PC-9 (cell line): ENCODE measurements at regions not wholly inside any gene's neighbourhood (a gene's known extent, or its start where the extent isn't known, plus 50 kb on each side); places are given as distances from the start of the nearest gene placed in this dataset.

Source experiments
- EZH2 ChIP-seq: fragments of 200-600 bp; sonication (generic); IDR thresholded peaks from 2 replicates; pipeline ENCODE4 v1.8.0; 2017; ENCODE audit warnings: antibody characterized with exemption, low read depth
- TF ChIP-seq, protein P1 (sequence below): fragments of 200-600 bp; sonication (generic); conservative IDR thresholded peaks from 2 replicates; pipeline ENCODE4 v1.6.1; 2017; ENCODE audit warnings: mixed run types, antibody characterized with exemption, mild to moderate bottlenecking, moderate library complexity

DNA sequence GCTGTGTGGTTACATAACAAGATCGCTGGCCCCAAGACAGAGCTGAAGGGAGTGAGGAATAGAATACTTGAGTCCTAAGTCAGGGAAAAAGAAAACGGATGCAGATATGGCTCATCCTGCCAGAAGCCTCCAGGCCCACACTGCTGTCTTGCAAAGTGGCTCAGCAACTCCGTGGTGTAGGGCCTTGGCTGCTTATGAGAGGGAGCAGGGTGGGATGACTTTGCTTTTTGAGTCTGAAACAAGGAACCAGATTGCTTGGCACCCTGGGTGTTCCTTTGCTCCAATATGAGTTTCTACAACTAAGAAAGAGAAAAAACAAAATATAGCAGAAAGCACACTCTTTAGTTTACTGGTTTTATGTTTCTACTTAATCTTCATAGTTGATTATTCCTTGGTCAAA lies 193.8 kb upstream of the WDR11 start:
- TF ChIP-seq, protein P1, sequence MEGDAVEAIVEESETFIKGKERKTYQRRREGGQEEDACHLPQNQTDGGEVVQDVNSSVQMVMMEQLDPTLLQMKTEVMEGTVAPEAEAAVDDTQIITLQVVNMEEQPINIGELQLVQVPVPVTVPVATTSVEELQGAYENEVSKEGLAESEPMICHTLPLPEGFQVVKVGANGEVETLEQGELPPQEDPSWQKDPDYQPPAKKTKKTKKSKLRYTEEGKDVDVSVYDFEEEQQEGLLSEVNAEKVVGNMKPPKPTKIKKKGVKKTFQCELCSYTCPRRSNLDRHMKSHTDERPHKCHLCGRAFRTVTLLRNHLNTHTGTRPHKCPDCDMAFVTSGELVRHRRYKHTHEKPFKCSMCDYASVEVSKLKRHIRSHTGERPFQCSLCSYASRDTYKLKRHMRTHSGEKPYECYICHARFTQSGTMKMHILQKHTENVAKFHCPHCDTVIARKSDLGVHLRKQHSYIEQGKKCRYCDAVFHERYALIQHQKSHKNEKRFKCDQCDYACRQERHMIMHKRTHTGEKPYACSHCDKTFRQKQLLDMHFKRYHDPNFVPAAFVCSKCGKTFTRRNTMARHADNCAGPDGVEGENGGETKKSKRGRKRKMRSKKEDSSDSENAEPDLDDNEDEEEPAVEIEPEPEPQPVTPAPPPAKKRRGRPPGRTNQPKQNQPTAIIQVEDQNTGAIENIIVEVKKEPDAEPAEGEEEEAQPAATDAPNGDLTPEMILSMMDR = no peak
- TF ChIP-seq EZH2 = no peak
